ENCODE measurements at regions not wholly inside any gene's neighbourhood (a gene's known extent, or its start where the extent isn't known, plus 50 kb on each side); places are given as distances from the start of the nearest gene placed in this dataset.

DNA sequence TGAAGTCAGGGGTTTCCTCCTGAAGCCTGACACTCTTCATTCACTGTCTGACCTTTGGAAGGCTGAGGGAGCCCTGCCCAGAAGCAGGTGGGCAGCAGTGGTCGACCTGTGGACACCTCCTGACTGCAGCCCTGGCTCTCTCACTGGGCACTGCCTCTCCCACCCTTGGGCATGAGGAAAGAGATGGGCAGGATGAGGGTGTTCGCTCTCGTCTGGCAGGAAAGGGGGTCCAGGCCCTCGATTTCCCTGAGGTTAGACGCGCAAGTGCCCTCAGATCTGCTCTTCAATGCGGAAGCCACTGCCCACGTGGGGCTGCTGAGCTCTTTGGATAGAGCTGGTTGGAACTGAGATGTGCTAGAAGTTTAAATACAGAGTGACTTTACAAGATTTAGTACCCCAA is 171.9 kb downstream of the AHSP start:
- H2AFZ ChIP-seq (ENCODE audit: low read length): no peak overlapping the region
- no peaks in the 10 kb centered on the region for H3K9me3 ChIP-seq (ENCODE audit: low read length)
- no peak for TF ChIP-seq CTCF (IDR thresholded peaks at IDR 0.05; ENCODE audit: low read length)
- no peak for TF ChIP-seq EZH2 (IDR thresholded peaks at IDR 0.05; ENCODE audit: borderline replicate concordance, low read length)
- no peaks in the 10 kb centered on the region for H3K27me3 ChIP-seq (ENCODE audit: insufficient read depth, low read length)
- H4K20me1 ChIP-seq (ENCODE audit: insufficient read depth, low read length): no peaks in the 10 kb centered on the region
- H3K4me1 ChIP-seq (ENCODE audit: insufficient read depth, low read length, severe bottlenecking): peaks cover 10% of the 10 kb centered on the region
- no peak overlapping the region for H3K4me3 ChIP-seq (ENCODE audit: low read depth, low read length, poor library complexity, severe bottlenecking)
- H3K9ac ChIP-seq (ENCODE audit: low read length): no peak overlapping the region
- no peak overlapping the region for H3K27ac ChIP-seq (ENCODE audit: low read depth, low read length, poor library complexity, severe bottlenecking)
- no peak overlapping the region for H3K4me2 ChIP-seq (ENCODE audit: low read length)
- no peaks in the 10 kb centered on the region for H3F3A ChIP-seq (ENCODE audit: insufficient read depth, low read length)
- H3K9me2 ChIP-seq (ENCODE audit: low read depth, low read length): no peaks in the 10 kb centered on the region
- peaks cover 19% of the 10 kb centered on the region; the same call in 1 of the 2 replicates for H3K36me3 ChIP-seq (ENCODE audit: insufficient read depth, low read length)
- peaks cover 10% of the 10 kb centered on the region for H3K79me2 ChIP-seq (ENCODE audit: insufficient read depth, low read length)

DNA sequence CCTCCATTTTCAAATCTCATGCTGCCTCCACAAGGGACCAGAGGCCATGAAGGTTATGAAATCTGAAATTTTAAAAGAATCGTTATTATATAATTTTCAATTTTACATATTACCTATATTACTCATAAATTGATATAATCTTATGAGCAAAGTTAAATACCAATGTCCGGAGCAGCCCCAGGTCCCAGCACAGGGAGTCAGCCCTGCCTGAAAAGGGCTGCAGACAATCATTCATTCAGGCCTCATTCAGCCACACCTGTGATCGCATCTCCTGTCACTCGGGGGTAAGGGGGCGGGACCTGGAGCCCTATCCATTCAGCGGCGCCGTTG is 172.5 kb downstream of the AHSP start:
- peak overlapping the region; percentile 82 for H3K4me3 ChIP-seq (ENCODE audit: low read depth, low read length, poor library complexity, severe bottlenecking)

DNA sequence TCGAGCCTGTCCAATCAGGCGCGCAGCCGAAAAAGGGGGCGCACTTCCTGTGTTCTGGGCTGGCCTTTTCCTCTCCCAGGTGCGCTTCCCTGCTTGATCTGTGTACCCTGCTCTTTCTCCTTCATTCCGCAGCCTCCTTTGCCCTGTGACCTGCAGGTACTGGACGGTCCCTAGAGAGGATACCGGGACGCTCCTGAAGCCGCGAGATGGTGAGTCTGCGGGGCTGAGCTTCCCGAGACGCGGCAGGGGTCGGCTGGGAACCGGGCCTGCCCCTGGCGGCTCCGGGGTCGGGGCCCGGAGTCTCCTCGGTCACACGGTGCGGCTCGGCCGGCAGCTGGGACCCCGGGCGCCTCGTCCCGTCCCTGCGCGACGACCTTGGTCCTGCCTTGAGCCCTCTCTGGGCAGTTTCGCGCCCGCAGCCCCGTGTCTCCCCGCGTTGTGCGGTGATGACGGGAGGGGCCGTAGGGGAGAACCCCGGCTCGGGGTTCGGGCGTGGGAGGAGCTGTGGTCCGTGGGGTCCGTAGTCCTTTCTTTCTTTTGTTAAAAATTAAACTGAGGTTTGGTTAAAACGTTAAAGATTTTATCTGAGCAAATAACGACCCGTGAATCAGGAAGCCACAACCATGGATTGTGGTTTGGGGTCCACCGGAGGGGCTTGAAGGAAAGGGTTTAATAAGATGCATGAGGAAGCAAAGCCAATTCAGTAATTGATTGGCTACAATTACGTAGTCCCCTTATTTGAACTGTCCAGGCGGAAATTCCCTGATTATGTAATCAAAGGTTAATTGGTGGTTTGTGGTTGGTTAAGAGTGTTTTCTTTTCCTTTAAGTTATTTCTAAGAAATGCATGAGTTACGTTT is 172.8 kb upstream of the ZNF267 start:
- H3F3A ChIP-seq (ENCODE audit: insufficient read depth, low read length): no peaks in the 10 kb centered on the region
- peaks cover 10% of the 10 kb centered on the region for H3K79me2 ChIP-seq (ENCODE audit: insufficient read depth, low read length)
- H3K4me1 ChIP-seq (ENCODE audit: insufficient read depth, low read length, severe bottlenecking): peaks cover 10% of the 10 kb centered on the region
- H3K9me3 ChIP-seq (ENCODE audit: low read length): no peaks in the 10 kb centered on the region
- no peaks in the 10 kb centered on the region for H4K20me1 ChIP-seq (ENCODE audit: insufficient read depth, low read length)
- TF ChIP-seq CTCF (IDR thresholded peaks at IDR 0.05; ENCODE audit: low read length) (no peak), EZH2 (IDR thresholded peaks at IDR 0.05; ENCODE audit: borderline replicate concordance, low read length) (no peak)
- no peak overlapping the region for H2AFZ ChIP-seq (ENCODE audit: low read length)
- H3K4me2 ChIP-seq (ENCODE audit: low read length): peak overlapping the region; percentile 87
- no peak overlapping the region for H3K27ac ChIP-seq (ENCODE audit: low read depth, low read length, poor library complexity, severe bottlenecking)
- peak overlapping the region; percentile 79 for H3K9ac ChIP-seq (ENCODE audit: low read length)
- peaks cover 31% of the 10 kb centered on the region for H3K36me3 ChIP-seq (ENCODE audit: insufficient read depth, low read length)
- H3K9me2 ChIP-seq (ENCODE audit: low read depth, low read length): no peaks in the 10 kb centered on the region
- no peaks in the 10 kb centered on the region for H3K27me3 ChIP-seq (ENCODE audit: insufficient read depth, low read length)
- H3K4me3 ChIP-seq (ENCODE audit: low read depth, low read length, poor library complexity, severe bottlenecking): peak overlapping the region; percentile 82

More for the DNA sequence above, 172.5 kb downstream of the AHSP start:
- Histone ChIP-seq H3K9me3 (ENCODE audit: low read length) (no peaks in the 10 kb centered on the region), H3K9ac (ENCODE audit: low read length) (peak overlapping the region; percentile 79; the same call in 1 of the 2 replicates), H3K4me2 (ENCODE audit: low read length) (0 out of 2 replicates have a peak overlapping the region, but pooled peaks have one; percentile 87), H3K79me2 (ENCODE audit: insufficient read depth, low read length) (peaks cover 10% of the 10 kb centered on the region), H3K4me1 (ENCODE audit: insufficient read depth, low read length, severe bottlenecking) (peaks cover 10% of the 10 kb centered on the region), H3K27me3 (ENCODE audit: insufficient read depth, low read length) (no peaks in the 10 kb centered on the region), H3K9me2 (ENCODE audit: low read depth, low read length) (no peaks in the 10 kb centered on the region), H2AFZ (ENCODE audit: low read length) (no peak overlapping the region), H3F3A (ENCODE audit: insufficient read depth, low read length) (no peaks in the 10 kb centered on the region), H4K20me1 (ENCODE audit: insufficient read depth, low read length) (no peaks in the 10 kb centered on the region), H3K27ac (ENCODE audit: low read depth, low read length, poor library complexity, severe bottlenecking) (no peak overlapping the region), H3K36me3 (ENCODE audit: insufficient read depth, low read length) (peaks cover 25% of the 10 kb centered on the region; the same call in 1 of the 2 replicates)
- TF ChIP-seq CTCF (IDR thresholded peaks at IDR 0.05; ENCODE audit: low read length) (no peak), EZH2 (IDR thresholded peaks at IDR 0.05; ENCODE audit: borderline replicate concordance, low read length) (no peak)
